ENCODE measurements at regions not wholly inside any gene's neighbourhood (a gene's known extent, or its start where the extent isn't known, plus 50 kb on each side); places are given as distances from the start of the nearest gene placed in this dataset.

DNA sequence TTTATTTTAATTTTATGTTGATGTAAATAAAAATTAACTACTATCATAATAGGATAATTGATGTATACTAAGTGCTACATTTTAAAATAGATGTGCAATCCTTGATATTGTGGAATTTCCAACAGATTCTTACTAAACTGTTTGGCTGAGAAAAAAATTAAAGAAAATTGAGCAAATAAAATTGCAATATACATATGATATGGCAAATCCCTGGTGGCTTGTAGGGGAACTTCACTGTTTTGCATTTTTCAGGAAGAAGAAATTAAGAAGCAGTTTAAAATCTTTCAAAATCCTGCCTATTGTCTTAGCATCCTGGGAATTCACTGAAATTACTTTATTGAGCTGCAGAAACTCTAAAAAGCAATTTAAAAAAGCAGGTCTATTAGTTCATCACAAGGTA is 191.4 kb upstream of the ADGRB3 start:
- no peak for DNase-seq (ENCODE audit: low read depth)
- TF ChIP-seq, protein P1, sequence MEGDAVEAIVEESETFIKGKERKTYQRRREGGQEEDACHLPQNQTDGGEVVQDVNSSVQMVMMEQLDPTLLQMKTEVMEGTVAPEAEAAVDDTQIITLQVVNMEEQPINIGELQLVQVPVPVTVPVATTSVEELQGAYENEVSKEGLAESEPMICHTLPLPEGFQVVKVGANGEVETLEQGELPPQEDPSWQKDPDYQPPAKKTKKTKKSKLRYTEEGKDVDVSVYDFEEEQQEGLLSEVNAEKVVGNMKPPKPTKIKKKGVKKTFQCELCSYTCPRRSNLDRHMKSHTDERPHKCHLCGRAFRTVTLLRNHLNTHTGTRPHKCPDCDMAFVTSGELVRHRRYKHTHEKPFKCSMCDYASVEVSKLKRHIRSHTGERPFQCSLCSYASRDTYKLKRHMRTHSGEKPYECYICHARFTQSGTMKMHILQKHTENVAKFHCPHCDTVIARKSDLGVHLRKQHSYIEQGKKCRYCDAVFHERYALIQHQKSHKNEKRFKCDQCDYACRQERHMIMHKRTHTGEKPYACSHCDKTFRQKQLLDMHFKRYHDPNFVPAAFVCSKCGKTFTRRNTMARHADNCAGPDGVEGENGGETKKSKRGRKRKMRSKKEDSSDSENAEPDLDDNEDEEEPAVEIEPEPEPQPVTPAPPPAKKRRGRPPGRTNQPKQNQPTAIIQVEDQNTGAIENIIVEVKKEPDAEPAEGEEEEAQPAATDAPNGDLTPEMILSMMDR (conservative IDR thresholded peaks at IDR 0.05; ENCODE audit: control insufficient read depth, insufficient read depth, low read depth, low read length), result peak; percentile 15
- H3K4me3 ChIP-seq (ENCODE audit: control insufficient read depth, low read depth, low read length), result no peak overlapping the region

DNA sequence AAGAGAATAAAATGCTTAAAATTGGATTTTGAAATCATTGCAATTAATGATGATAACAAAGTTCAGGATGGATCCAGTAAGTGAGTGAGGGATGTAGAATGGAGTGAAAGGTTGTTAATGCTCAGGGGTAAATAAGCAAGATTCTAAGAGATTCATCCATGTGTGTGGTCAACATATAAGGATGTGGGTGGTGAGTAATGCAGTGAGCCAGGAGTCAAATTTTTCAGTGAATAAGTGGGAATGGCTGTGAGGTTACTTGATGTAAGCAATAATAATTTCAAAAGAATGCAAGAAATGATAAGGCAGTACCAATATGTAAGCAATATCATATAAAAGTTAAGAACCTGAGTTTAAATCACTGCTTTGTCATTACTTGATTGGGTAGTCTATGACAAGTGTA is 207.5 kb upstream of the ADGRB3 start:
- TF ChIP-seq, protein P1 (conservative IDR thresholded peaks at IDR 0.05; ENCODE audit: control insufficient read depth, insufficient read depth, low read depth, low read length), result no peak
- peak; percentile 32 for DNase-seq (ENCODE audit: low read depth)
- H3K4me3 ChIP-seq (ENCODE audit: control insufficient read depth, low read depth, low read length), result no peak overlapping the region

DNA sequence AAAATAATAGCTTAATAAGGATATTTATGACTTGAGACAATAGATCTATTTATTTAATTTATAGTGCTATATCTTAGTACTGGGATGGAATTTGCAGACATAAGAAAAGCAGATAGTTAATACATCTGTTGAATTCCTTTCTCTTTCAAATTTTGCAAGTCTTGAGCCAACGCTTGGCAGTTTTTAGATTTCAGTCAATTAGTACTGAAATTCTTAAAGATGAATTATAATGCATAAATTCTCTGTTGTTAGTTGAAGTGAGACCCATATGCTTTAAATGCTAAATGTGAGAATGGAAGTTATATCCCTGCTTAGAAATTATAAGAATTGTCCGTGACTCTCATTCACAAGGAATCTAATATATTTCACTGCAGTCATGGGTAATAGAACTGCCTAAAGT is 225.1 kb upstream of the ADGRB3 start:
- TF ChIP-seq, protein P1 (conservative IDR thresholded peaks at IDR 0.05; ENCODE audit: control insufficient read depth, insufficient read depth, low read depth, low read length), result no peak
- no peak overlapping the region for H3K4me3 ChIP-seq (ENCODE audit: control insufficient read depth, low read depth, low read length)
- DNase-seq (ENCODE audit: low read depth), result no peak

DNA sequence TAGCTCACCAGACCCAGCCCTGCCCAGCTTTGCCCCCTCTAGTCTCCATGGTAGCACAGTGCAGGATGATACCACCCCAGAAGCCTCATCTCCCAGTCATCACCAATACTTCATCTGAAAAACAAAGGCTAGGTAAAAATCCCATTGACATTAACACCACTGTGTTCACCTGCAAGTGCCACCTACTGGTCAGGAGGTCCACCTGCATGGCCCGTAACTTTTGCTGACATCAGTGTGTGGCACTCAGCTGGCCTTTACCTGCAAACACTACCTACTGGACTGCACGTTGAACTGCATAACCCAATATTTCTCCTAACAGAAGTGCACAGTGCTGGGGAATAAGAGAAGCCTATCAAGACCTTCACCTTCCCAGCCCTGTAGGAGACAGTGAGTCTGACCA is 234.7 kb upstream of the ADGRB3 start:
- TF ChIP-seq, protein P1 (conservative IDR thresholded peaks at IDR 0.05; ENCODE audit: control insufficient read depth, insufficient read depth, low read depth, low read length), result no peak
- H3K4me3 ChIP-seq (ENCODE audit: control insufficient read depth, low read depth, low read length), result no peak overlapping the region
- DNase-seq (ENCODE audit: low read depth), result no peak

DNA sequence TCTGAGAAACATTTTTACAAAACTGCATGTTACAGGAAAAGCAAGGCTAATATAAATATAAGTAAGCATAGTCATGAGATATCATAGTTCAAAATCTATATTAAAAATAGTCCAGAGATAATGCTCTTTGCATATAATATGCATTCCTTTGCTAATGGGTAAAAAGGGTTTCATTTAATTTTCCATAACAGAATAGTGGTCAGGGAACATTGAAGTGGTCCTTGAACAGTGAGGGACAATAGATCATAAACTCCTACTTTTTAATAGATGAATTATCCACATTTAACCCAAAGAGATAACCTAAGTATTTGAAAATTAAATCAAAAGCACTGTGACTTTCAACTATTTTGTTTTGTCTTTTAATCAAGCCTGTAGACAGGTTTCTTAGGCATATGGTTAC is 243.1 kb upstream of the ADGRB3 start:
- no peak overlapping the region for H3K4me3 ChIP-seq (ENCODE audit: control insufficient read depth, low read depth, low read length)
- no peak for DNase-seq (ENCODE audit: low read depth)
- TF ChIP-seq, protein P1 (conservative IDR thresholded peaks at IDR 0.05; ENCODE audit: control insufficient read depth, insufficient read depth, low read depth, low read length), result no peak

DNA sequence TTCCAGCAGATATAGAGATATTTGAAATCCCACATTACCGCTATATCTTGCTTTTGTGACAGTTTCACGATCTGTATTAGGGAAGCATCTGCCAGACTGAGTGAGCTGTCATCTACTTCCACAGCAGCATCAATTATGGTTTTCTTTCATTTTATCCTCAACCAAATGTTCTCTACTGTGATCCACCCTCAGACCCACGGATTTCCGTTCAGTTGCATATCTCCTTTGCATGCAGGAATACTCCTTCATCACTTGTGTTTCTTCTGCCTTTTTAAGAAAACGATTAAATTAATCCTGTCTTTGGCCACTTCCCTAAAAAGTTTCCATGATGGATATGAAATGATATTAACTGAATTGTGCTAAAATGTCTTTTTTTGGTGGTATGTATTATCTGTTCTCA is 262.1 kb upstream of the ADGRB3 start:
- no peak for DNase-seq (ENCODE audit: low read depth)
- no peak overlapping the region for H3K4me3 ChIP-seq (ENCODE audit: control insufficient read depth, low read depth, low read length)
- TF ChIP-seq, protein P1 (conservative IDR thresholded peaks at IDR 0.05; ENCODE audit: control insufficient read depth, insufficient read depth, low read depth, low read length), result no peak

DNA sequence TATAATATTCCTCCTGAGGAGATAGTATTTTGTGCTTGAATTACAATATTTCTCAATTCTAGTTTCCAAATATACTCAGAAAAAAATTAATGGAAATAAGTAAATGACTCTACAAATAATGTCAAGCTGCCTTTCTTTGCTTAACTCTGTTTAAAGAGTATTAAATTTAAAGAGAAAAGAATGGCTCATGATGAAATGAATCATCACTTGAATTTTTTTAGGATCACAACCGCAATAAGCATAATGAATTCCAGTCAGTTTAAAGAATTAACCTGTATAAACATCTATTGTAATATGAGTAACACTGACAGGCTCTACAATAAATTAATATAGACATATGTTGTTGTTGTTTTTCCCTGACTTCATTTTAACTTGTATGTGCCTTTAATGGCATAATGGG is 266.2 kb upstream of the ADGRB3 start:
- no peak for DNase-seq (ENCODE audit: low read depth)
- H3K4me3 ChIP-seq (ENCODE audit: control insufficient read depth, low read depth, low read length), result no peak overlapping the region
- TF ChIP-seq, protein P1 (conservative IDR thresholded peaks at IDR 0.05; ENCODE audit: control insufficient read depth, insufficient read depth, low read depth, low read length), result no peak
